CD4-positive, CD25-positive, alpha-beta regulatory T cell (primary cell): ENCODE measurements at regions not wholly inside any gene's neighbourhood (a gene's known extent, or its start where the extent isn't known, plus 50 kb on each side); places are given as distances from the start of the nearest gene placed in this dataset.

Experiments used
- ATAC-seq, 2 donors: fragments of 150-1000 bp; cut with Tn5 transposase; one replicate each; pipeline ENCODE4 v1.10.0; 2021; ENCODE audit warnings: low read depth in 2 of 2, moderate number of reproducible peaks in 2 of 2, moderate library complexity in 1 of 2
- DNase-seq, 3 donors: peaks; one replicate each; pipeline versions ENCODE4 v3.0.0 to v3.0.0-alpha.2; 2012 to 2022; ENCODE audit warnings: mixed read lengths in 1 of 3
- H3K27ac ChIP-seq: one replicate; pipeline ENCODE4 v1.7.0; 2013; ENCODE audit warnings: mild to moderate bottlenecking, low read length; ENCODE audit not compliant: insufficient read depth, poor library complexity, severe bottlenecking
- H3K27me3 ChIP-seq: one replicate; pipeline ENCODE4 v1.7.0; 2013; ENCODE audit warnings: low read length; ENCODE audit not compliant: control insufficient read depth, insufficient read depth
- H3K36me3 ChIP-seq: one replicate; pipeline ENCODE4 v1.7.0; 2013; ENCODE audit warnings: mild to moderate bottlenecking, low read length, moderate library complexity; ENCODE audit not compliant: control insufficient read depth, insufficient read depth
- H3K4me1 ChIP-seq: 2 replicates; pipeline ENCODE4 v1.7.0; 2013; ENCODE audit warnings: mild to moderate bottlenecking, low read length; ENCODE audit not compliant: insufficient read depth, control insufficient read depth, poor library complexity, severe bottlenecking
- H3K4me3 ChIP-seq: one replicate; pipeline ENCODE4 v1.7.0; 2013; ENCODE audit warnings: low read depth, mild to moderate bottlenecking, low read length, moderate library complexity
- H3K9me3 ChIP-seq, 2 experiments: 1 replicate in 1 of 2; 2 replicates in 1 of 2; pipeline ENCODE4 v1.7.0; 2013; ENCODE audit warnings: low read length in 2 of 2, mild to moderate bottlenecking in 1 of 2, moderate library complexity in 1 of 2; ENCODE audit not compliant: control insufficient read depth in 2 of 2
- H3K27ac Mint-ChIP-seq, 3 donors: one replicate each; pipeline ENCODE4 v1.8.0; 2020 to 2022; ENCODE audit warnings: mild to moderate bottlenecking in 3 of 3, mixed read lengths in 3 of 3, moderate library complexity in 2 of 3
- H3K27me3 Mint-ChIP-seq: one replicate; pipeline ENCODE4 v1.8.0; 2022; ENCODE audit warnings: mild to moderate bottlenecking, mixed read lengths
- H3K36me3 Mint-ChIP-seq: one replicate; pipeline ENCODE4 v1.8.0; 2020; ENCODE audit warnings: mixed read lengths
- H3K4me1 Mint-ChIP-seq, 4 donors: one replicate each; pipeline ENCODE4 v1.8.0; 2020 to 2022; ENCODE audit warnings: mixed read lengths in 4 of 4, mild to moderate bottlenecking in 1 of 4
- H3K4me3 Mint-ChIP-seq, 4 donors: one replicate each; pipeline ENCODE4 v1.8.0; 2020 to 2022; ENCODE audit warnings: mild to moderate bottlenecking in 4 of 4, mixed read lengths in 4 of 4, moderate library complexity in 3 of 4
- H3K9me3 Mint-ChIP-seq, 7 donors: one replicate each; pipeline ENCODE4 v1.8.0; 2020 to 2022; ENCODE audit warnings: mixed read lengths in 7 of 7, mild to moderate bottlenecking in 3 of 7, moderate library complexity in 2 of 7

GRCh38 chr13:80477661-80478443 lies 136.9 kb upstream of the SPRY2 start:
- Histone ChIP-seq H3K27ac (no peak overlapping the region), H3K27me3 (no peaks in the 10 kb centered on the region), H3K36me3 (no peaks in the 10 kb centered on the region), H3K9me3 (no peaks in the 10 kb centered on the region), H3K4me1 (no peaks in the 10 kb centered on the region), H3K4me3 (no peak overlapping the region)
- no peaks in the 10 kb centered on the region for H3K4me1 Mint-ChIP-seq
- no peak overlapping the region for H3K4me3 Mint-ChIP-seq
- ATAC-seq (no peak), DNase-seq (no peak)
- H3K9me3 Mint-ChIP-seq, result peaks cover 0 to 8% (median 2%) of the 10 kb centered on the region in 7 donors
- H3K27ac Mint-ChIP-seq, result no peak overlapping the region
- H3K36me3 Mint-ChIP-seq, result no peaks in the 10 kb centered on the region
- H3K27me3 Mint-ChIP-seq, result no peaks in the 10 kb centered on the region

GRCh38 chr13:80476953-80477352 lies 136.0 kb upstream of the SPRY2 start:
- H3K27ac Mint-ChIP-seq, result no peak overlapping the region
- Histone ChIP-seq H3K36me3 (no peaks in the 10 kb centered on the region), H3K27me3 (no peaks in the 10 kb centered on the region), H3K27ac (no peak overlapping the region), H3K4me3 (no peak overlapping the region), H3K9me3 (no peaks in the 10 kb centered on the region), H3K4me1 (no peaks in the 10 kb centered on the region)
- DNase-seq (no peak), ATAC-seq (no peak)
- H3K9me3 Mint-ChIP-seq, result peaks cover 0 to 5% (median 3%) of the 10 kb centered on the region in 7 donors
- no peaks in the 10 kb centered on the region for H3K4me1 Mint-ChIP-seq
- H3K27me3 Mint-ChIP-seq, result no peaks in the 10 kb centered on the region
- no peak overlapping the region for H3K4me3 Mint-ChIP-seq
- H3K36me3 Mint-ChIP-seq, result no peaks in the 10 kb centered on the region

GRCh38 chr13:80475718-80476117 lies 134.8 kb upstream of the SPRY2 start:
- H3K27ac Mint-ChIP-seq, result no peak overlapping the region
- Histone ChIP-seq H3K27me3 (no peaks in the 10 kb centered on the region), H3K4me3 (no peak overlapping the region), H3K36me3 (no peaks in the 10 kb centered on the region), H3K4me1 (no peaks in the 10 kb centered on the region), H3K9me3 (no peaks in the 10 kb centered on the region), H3K27ac (no peak overlapping the region)
- peaks cover 0 to 7% (median 3%) of the 10 kb centered on the region in 7 donors for H3K9me3 Mint-ChIP-seq
- DNase-seq, result no peak
- no peaks in the 10 kb centered on the region for H3K36me3 Mint-ChIP-seq
- no peaks in the 10 kb centered on the region for H3K27me3 Mint-ChIP-seq
- no peaks in the 10 kb centered on the region for H3K4me1 Mint-ChIP-seq
- no peak overlapping the region for H3K4me3 Mint-ChIP-seq
- ATAC-seq, result no peak

GRCh38 chr13:80473695-80474094 lies 132.8 kb upstream of the SPRY2 start:
- no peak overlapping the region for H3K4me3 Mint-ChIP-seq
- H3K27ac ChIP-seq, result no peak overlapping the region
- no peaks in the 10 kb centered on the region for H3K4me1 Mint-ChIP-seq
- H3K36me3 ChIP-seq, result no peaks in the 10 kb centered on the region
- H3K4me3 ChIP-seq, result no peak overlapping the region
- no peaks in the 10 kb centered on the region for H3K36me3 Mint-ChIP-seq
- H3K9me3 Mint-ChIP-seq, result peaks cover 0 to 9% (median 7%) of the 10 kb centered on the region in 7 donors
- no peaks in the 10 kb centered on the region for H3K4me1 ChIP-seq
- no peak overlapping the region for H3K27ac Mint-ChIP-seq
- H3K27me3 ChIP-seq, result no peaks in the 10 kb centered on the region
- H3K27me3 Mint-ChIP-seq, result no peaks in the 10 kb centered on the region
- DNase-seq (no peak), ATAC-seq (no peak)
- no peaks in the 10 kb centered on the region for H3K9me3 ChIP-seq

GRCh38 chr13:80469853-80470381 lies 129.0 kb upstream of the SPRY2 start:
- DNase-seq, result no peak
- no peaks in the 10 kb centered on the region for H3K27me3 Mint-ChIP-seq
- no peak overlapping the region for H3K4me3 Mint-ChIP-seq

GRCh38 chr13:80469105-80469852 lies 128.4 kb upstream of the SPRY2 start:
- Histone ChIP-seq H3K4me1 (no peaks in the 10 kb centered on the region), H3K4me3 (no peak overlapping the region), H3K27ac (no peak overlapping the region), H3K36me3 (no peaks in the 10 kb centered on the region), H3K9me3 (no peaks in the 10 kb centered on the region), H3K27me3 (no peaks in the 10 kb centered on the region)
- Mint-ChIP-seq H3K27me3 (no peaks in the 10 kb centered on the region), H3K4me1 (no peaks in the 10 kb centered on the region), H3K36me3 (no peaks in the 10 kb centered on the region), H3K27ac (no peak overlapping the region), H3K4me3 (peak overlapping the region in 1 of 4 donors; percentile 61), H3K9me3 (peaks cover 0 to 9% (median 6%) of the 10 kb centered on the region in 7 donors)
- no peak for ATAC-seq
- no peak for DNase-seq

More at GRCh38 chr13:80469853-80470381, 129.0 kb upstream of the SPRY2 start:
- ATAC-seq, result no peak
- H3K27ac Mint-ChIP-seq, result no peak overlapping the region
- Histone ChIP-seq H3K9me3 (no peaks in the 10 kb centered on the region), H3K27ac (no peak overlapping the region), H3K27me3 (no peaks in the 10 kb centered on the region), H3K4me3 (no peak overlapping the region), H3K4me1 (no peaks in the 10 kb centered on the region), H3K36me3 (no peaks in the 10 kb centered on the region)
- peaks cover 0 to 9% (median 6%) of the 10 kb centered on the region in 7 donors for H3K9me3 Mint-ChIP-seq
- H3K4me1 Mint-ChIP-seq, result no peaks in the 10 kb centered on the region
- H3K36me3 Mint-ChIP-seq, result no peaks in the 10 kb centered on the region

- Histone ChIP-seq H3K36me3 (no peaks in the 10 kb centered on the region), H3K4me3 (no peak overlapping the region), H3K27me3 (no peaks in the 10 kb centered on the region), H3K27ac (no peak overlapping the region), H3K9me3 (no peaks in the 10 kb centered on the region), H3K4me1 (no peaks in the 10 kb centered on the region)
- H3K36me3 Mint-ChIP-seq, result no peaks in the 10 kb centered on the region
- H3K27me3 Mint-ChIP-seq, result no peaks in the 10 kb centered on the region
- no peak for DNase-seq
- H3K4me3 Mint-ChIP-seq, result no peak overlapping the region
- H3K27ac Mint-ChIP-seq, result no peak overlapping the region
- no peak for ATAC-seq
- H3K4me1 Mint-ChIP-seq, result no peaks in the 10 kb centered on the region
- peaks cover 0 to 6% (median 3%) of the 10 kb centered on the region in 7 donors for H3K9me3 Mint-ChIP-seq
These were observed 124.4 kb upstream of the SPRY2 start for GRCh38 chr13:80465321-80465720.
